ENCODE measurements at regions not wholly inside any gene's neighbourhood (a gene's known extent, or its start where the extent isn't known, plus 50 kb on each side); places are given as distances from the start of the nearest gene placed in this dataset.

DNA sequence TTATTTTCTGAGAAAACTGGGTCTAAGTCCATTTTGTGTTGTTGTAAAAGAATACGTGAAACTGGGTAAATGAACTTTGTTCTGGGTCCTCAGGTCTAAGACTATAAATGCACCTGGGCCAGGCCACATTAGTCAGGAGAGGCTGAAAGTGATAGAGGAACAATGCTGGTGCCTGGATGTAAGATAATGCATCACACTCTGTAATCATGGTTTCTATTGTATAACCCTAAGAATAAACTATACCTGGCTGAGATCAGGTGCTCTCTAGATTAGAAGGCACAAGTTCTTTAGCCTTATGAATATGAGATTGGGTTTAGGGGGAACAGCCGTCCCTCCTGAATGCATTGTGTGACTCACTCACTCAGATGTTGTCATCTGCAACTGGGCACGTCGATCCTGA lies 675.5 kb downstream of the HTR1A start:
- no peaks in the 10 kb centered on the region for H3K79me2 ChIP-seq (ENCODE audit: insufficient read depth, low read length)
- H3K4me1 Mint-ChIP-seq: no peaks in the 10 kb centered on the region

More for the DNA sequence above, 675.5 kb downstream of the HTR1A start:
- Histone ChIP-seq H4K20me1 (ENCODE audit: control insufficient read depth, insufficient read depth, insufficient read length) (no peaks in the 10 kb centered on the region), H4K5ac (ENCODE audit: insufficient read length, low read depth, low read length) (no peak overlapping the region), H3K23ac (ENCODE audit: insufficient read length, low read depth, low read length) (no peak overlapping the region), H2AFZ (ENCODE audit: low read length) (no peak overlapping the region), H3K27me3 (ENCODE audit: insufficient read depth, low read length) (no peaks in the 10 kb centered on the region), H3K14ac (ENCODE audit: insufficient read depth, low read length) (no peak overlapping the region), H2BK12ac (ENCODE audit: insufficient read length, low read depth, low read length) (no peak overlapping the region), H3K9me3 (ENCODE audit: control insufficient read depth, low read depth, low read length) (no peaks in the 10 kb centered on the region), H2BK120ac (ENCODE audit: low read depth, low read length, poor library complexity, severe bottlenecking) (no peak overlapping the region), H4K91ac (ENCODE audit: insufficient read length, low read depth, low read length) (no peak overlapping the region), H3K4ac (ENCODE audit: low read depth, low read length) (no peak overlapping the region), H2BK5ac (ENCODE audit: insufficient read length, low read length) (no peak overlapping the region), H3K79me1 (ENCODE audit: insufficient read depth, low read depth, low read length, poor library complexity, severe bottlenecking) (no peaks in the 10 kb centered on the region), H3K4me1 (ENCODE audit: insufficient read depth, low read length) (no peaks in the 10 kb centered on the region), H3T11ph (ENCODE audit: low read length) (no peak overlapping the region), H3K27ac (ENCODE audit: insufficient read length, low read depth, low read length) (no peak overlapping the region), H3K9ac (ENCODE audit: extremely low read depth, insufficient read length, low read length) (no peak overlapping the region), H3K18ac (ENCODE audit: insufficient read length, low read depth, low read length) (no peak overlapping the region), H3K23me2 (ENCODE audit: insufficient read length, low read depth, low read length, poor library complexity, severe bottlenecking) (no peaks in the 10 kb centered on the region), H3K4me2 (ENCODE audit: insufficient read depth, insufficient read length, low read length) (no peak overlapping the region), H4K8ac (replicated peaks; ENCODE audit: insufficient read length, low read depth, low read length) (no peak overlapping the region), H2AK5ac (ENCODE audit: insufficient read length, low read length) (no peak overlapping the region), H3K56ac (ENCODE audit: insufficient read length, low read depth, low read length) (no peak overlapping the region), H2BK20ac (ENCODE audit: low read depth, low read length, poor library complexity, severe bottlenecking) (no peak overlapping the region), H2BK15ac (ENCODE audit: low read depth, low read length) (no peak overlapping the region)
- H3K27ac Mint-ChIP-seq: no peak overlapping the region
- H3K27me3 Mint-ChIP-seq (ENCODE audit: low read depth): no peaks in the 10 kb centered on the region
- WGBS (ENCODE audit: extremely low coverage, insufficient read length, low lambda C conversion rate): no CpG with 5 or more reads among the region's 4 CpGs
- H3K9me3 Mint-ChIP-seq: peaks cover 0 to 6% of the 10 kb centered on the region in 2 experiments; a peak in 1 of 5 replicates
- no peak overlapping the region for H3K4me3 Mint-ChIP-seq
- TF ChIP-seq, protein P1, sequence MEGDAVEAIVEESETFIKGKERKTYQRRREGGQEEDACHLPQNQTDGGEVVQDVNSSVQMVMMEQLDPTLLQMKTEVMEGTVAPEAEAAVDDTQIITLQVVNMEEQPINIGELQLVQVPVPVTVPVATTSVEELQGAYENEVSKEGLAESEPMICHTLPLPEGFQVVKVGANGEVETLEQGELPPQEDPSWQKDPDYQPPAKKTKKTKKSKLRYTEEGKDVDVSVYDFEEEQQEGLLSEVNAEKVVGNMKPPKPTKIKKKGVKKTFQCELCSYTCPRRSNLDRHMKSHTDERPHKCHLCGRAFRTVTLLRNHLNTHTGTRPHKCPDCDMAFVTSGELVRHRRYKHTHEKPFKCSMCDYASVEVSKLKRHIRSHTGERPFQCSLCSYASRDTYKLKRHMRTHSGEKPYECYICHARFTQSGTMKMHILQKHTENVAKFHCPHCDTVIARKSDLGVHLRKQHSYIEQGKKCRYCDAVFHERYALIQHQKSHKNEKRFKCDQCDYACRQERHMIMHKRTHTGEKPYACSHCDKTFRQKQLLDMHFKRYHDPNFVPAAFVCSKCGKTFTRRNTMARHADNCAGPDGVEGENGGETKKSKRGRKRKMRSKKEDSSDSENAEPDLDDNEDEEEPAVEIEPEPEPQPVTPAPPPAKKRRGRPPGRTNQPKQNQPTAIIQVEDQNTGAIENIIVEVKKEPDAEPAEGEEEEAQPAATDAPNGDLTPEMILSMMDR (conservative IDR thresholded peaks at IDR 0.05): no peak
- no peak for DNase-seq
- no peaks in the 10 kb centered on the region; a peak in 2 of 7 replicates for H3K36me3 Mint-ChIP-seq (ENCODE audit: insufficient read depth in 1 of 3, low read depth in 3 of 3)

Data from H9 (cell line).